Fibroblast of lung (primary cell): ENCODE measurements at regions not wholly inside any gene's neighbourhood (a gene's known extent, or its start where the extent isn't known, plus 50 kb on each side); places are given as distances from the start of the nearest gene placed in this dataset.

Experiments used
- EZH2 ChIP-seq: IDR thresholded peaks from 2 replicates; pipeline ENCODE4 v1.5.1; 2012; ENCODE audit warnings: low read length, control low read depth, mild to moderate bottlenecking; ENCODE audit errors: missing control alignments
- TF ChIP-seq, protein P1 (sequence below), 2 donors: IDR thresholded peaks in 1 of 2; conservative IDR thresholded peaks in 1 of 2; 1 replicate in 1 of 2; 2 replicates in 1 of 2; pipeline ENCODE4 v1.5.1; 2011 to 2012; ENCODE audit warnings: low read length in 2 of 2, control low read depth in 1 of 2, inconsistent platforms in 1 of 2, low read depth in 1 of 2, mild to moderate bottlenecking in 1 of 2

DNA sequence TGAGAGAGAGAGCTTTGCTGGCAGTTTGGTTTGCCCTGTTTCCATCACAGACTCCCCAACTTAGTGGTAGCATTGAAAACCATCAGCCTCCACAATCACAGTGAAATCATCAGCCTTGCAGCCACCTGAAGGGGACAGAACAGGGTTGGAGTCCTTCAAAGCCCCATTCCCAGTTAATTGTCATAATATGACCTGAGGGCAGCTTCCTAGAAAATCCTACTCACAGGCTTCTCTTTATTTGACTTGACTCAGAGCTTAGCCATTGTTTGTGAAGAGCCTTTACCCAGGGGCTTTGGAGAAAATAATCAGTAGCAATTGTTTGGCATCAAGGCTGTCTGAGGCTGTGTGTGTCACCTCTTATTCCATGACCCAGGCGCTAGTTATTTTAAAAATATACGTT lies 308.7 kb downstream of the CBLN2 start:
- TF ChIP-seq, protein P1, sequence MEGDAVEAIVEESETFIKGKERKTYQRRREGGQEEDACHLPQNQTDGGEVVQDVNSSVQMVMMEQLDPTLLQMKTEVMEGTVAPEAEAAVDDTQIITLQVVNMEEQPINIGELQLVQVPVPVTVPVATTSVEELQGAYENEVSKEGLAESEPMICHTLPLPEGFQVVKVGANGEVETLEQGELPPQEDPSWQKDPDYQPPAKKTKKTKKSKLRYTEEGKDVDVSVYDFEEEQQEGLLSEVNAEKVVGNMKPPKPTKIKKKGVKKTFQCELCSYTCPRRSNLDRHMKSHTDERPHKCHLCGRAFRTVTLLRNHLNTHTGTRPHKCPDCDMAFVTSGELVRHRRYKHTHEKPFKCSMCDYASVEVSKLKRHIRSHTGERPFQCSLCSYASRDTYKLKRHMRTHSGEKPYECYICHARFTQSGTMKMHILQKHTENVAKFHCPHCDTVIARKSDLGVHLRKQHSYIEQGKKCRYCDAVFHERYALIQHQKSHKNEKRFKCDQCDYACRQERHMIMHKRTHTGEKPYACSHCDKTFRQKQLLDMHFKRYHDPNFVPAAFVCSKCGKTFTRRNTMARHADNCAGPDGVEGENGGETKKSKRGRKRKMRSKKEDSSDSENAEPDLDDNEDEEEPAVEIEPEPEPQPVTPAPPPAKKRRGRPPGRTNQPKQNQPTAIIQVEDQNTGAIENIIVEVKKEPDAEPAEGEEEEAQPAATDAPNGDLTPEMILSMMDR (conservative IDR thresholded peaks at IDR 0.05 in 1 of 2, IDR thresholded peaks at IDR 0.05 in 1 of 2; ENCODE audit: low read depth in 1 of 2, low read length in 2 of 2), result no peak
- TF ChIP-seq EZH2, result no peak
